ENCODE measurements at regions not wholly inside any gene's neighbourhood (a gene's known extent, or its start where the extent isn't known, plus 50 kb on each side); places are given as distances from the start of the nearest gene placed in this dataset.
"Not testable (repeated sequence)": the region's sequence is repeated elsewhere in the genome, so short reads cannot be mapped to it uniquely, and the experiment has no call there.

DNA sequence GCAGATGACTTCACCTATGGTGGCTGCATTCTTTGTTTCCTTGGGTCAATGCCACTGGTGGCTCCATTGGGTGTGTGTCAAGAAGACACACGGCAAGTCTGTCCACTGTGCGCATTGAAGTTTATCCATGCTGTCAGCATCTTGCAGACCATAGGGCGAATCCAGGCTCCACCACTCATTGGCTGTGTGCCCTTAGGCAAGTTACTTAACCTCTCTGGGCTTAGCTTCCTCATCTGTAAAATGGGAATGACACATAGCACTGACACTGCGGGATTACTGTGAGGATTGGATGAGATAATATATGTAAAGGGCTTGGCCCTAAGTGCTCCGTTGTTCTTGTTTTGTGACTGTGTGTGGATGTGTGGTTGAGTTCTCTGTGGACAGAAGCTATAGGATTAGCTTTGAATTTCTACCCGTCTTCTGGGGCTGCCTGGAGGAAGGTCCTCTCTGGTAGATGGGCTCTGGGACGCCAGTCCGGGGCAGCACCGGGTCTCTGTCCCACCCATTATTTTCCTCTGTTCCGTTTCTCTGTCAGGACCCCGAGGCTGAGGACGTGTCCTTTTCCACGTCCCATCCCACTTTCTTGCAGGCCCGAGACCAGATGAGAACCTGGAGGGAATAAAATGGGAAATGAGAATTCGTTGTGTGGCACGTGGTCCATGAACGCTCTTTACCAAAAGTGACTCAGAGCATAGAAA lies 178.4 kb downstream of the IRF8 start:
- DNase-seq = no peak

DNA sequence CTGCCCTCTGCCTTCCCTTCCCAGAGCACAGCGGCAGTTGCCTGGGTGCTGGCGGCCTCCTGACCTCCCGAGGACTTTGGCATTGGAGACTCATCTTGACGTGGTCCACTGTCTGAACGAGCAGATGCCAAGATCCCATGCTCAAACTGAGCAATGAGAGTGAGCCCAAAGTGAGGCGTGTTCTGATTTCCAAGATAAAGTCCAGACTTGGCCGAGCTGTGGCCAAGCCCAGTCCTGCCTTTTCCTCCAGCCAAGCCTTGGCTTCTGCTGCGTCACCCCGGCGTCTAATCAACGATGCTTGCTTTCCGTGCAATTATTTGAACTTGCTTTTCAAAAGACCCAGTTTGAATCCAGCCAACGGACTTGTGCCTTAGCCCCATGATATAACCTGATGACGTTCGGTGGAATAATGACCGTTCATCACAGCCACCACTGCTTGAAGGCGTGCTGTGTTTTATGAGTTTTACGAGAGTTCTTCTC lies 179.2 kb downstream of the IRF8 start:
- DNase-seq = no peak

DNA sequence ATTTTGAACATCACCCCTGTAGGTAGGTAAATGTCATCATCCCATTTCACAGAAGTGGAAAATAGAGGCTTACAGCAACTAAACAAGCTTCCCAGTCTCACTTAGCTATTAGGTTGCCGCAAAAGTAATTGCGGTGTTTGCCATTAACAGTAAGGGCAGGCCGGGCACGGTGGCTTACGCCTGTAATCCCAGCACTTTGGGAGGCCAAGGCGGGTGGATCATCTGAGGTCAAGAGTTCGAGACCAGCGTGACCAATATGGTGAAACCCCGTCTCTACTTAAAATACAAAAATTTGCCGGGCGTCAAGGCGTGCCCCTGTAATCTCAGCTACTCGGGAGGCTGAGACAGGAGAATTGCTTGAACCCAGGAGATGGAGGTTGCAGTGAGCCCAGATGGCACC lies 179.7 kb downstream of the IRF8 start:
- not testable (repeated sequence) for DNase-seq

DNA sequence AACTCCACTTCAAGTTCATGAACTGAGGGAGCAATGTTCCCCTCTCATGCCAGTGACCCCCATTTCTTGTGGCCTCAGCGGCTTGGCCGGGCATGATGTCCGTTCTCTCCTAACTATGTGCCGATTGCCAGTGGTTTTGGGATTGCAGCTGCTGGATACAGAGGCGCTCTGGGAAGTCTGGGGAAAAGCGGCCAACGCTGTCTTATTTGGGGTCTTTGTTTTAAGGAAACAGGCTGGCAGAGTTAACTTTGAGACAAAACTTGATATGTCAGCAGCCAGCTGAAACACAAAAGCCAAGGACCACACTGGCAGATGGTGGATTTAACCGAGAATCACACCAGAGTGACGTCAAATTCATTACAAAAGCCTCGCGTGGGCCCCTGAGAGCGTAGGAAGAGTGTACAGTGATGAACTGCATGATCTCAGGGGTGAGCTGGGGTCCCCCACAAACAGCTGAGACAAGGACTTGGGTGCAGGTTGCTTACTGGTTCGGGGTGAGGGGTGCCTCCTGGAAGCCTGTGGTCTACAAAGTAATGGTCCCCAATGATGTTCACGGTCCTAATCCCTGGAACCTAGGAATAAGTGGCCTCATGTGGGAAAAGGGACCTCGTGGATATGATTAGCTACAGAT lies 180.4 kb downstream of the IRF8 start:
- no peak for DNase-seq

DNA sequence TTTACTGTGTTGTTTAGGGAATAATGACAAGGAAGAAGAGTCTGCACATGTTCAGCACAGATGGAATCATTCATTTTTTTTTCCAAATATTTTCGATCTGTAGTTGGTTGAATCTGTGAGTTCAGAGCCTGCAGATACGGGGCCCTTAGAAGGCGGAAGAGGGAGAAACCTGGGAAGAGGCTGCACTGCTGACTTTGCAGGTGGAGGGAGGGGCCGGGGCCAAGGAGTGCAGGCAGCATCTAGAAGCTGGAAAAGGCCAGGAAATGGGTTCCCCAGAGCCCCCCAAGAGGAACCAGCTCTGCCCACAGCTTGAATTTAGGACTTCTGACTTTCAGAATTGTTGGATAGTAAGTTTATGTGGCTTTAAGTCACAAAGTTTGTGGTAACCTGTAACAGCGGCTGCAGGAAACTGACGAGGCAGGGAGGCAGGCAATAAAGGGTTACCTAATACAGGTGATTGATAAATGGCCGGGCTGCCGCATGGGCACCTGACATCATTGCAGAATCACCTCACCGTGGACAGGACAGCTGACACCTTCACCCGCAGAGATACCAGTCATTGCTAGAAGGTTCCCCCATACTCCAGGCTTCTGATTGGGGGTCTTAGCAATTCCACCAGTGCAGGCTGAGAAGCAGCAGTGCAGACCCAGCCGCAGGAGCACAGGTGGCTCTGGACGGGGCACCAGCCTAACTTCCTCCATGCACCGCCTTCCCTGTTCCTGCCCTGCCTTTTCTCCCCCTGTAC lies 181.3 kb downstream of the IRF8 start:
- no peak for DNase-seq

DNA sequence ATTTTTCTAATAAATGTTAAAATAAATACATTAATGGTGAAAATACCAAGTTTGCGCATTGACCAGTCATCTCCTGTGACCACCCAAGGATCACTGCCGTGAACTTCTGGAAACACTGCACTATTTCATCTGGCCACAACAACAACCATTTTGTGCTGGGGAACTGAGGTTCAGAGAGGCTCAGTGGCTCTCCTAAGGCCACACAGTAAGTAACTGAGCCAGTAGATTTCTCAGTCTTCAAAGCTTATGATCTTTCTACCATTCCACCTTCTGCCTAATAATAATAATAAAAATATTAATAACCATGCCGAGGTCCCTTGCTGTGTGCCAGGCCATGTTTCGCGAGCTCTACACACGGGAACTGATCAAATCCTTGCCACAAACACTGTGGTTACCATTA lies 182.0 kb downstream of the IRF8 start:
- DNase-seq = no peak

DNA sequence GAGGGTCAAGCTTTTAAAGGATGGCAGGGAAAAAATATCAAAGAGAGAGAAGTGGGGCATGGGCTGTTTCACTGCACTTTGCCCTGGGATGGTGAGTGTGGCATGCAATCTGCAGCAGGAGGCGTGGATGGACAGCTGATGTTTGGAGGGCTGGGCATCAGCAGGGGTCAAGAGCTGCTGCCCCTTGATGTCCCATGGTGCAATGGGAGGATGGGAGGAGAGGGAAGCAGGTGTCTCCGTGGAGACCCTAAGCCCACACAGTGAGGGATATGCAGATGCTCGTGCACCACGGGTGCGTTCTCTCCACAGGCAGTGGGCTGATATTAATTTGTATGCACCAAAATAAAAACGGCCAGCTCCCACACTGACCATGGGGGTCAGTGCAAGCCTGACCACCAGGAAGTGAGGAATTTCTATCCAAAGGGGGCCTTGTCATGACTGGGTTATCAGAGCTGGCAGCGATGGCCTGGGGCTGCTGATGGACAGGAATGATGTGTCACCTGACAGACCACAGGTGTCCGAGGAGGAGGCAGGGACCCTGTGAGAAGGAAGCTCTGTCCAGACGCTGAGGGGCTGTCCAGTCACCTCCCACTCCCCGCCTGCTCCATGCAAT lies 183.6 kb downstream of the IRF8 start:
- no peak for DNase-seq

DNA sequence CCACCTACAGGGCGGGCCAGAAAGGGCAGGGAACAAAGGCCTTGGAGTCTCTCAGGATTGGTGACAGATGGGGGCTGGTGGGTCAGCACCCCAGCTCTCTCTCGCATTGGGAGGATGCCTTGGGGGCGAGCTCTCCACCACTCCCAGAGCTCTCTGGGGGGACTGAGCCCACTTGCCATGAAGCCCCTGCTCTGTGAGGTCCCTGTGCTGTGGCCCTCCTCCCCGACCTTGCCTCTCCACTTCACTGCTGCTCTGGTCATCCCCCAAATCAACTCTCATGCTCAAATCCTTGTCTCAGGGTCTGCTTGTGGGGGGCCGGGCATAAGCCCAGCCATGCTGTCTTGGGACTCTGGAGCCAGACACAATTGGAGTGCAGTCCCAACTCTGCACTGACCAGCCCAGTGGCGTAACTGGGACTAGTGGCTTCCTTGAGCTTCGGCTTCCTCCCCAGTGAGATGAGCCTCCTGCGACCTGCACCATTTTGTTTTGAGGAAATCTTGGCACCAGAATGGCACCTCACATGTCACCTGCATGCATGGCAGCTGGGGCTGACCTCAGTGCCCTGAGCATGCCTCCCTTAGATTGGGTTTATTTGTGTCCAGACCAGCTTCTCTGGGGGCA lies 184.5 kb downstream of the IRF8 start:
- no peak for DNase-seq

DNA sequence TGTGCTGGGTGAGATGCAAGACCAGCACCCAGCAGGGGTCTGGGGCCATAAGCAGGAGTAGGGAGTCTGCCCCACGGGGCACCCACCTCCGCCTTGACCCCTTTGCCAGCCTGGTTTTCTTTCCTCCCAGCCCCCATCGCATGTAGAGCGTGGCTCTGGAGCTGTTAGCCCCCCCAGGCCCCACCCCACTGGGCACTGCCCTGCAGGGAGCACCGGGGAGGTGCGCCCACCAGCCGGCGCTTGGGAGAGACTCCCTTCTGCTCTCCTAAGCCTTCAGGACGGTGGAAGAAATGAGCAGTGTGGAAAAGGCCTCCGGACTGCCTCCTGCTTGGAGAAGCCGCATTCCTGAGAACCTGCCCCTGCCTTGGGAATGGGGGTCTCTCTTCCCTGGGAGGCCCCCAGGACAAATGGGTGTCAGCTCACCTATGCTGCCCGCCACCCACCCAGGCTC lies 186.2 kb downstream of the IRF8 start:
- no peak for DNase-seq

DNA sequence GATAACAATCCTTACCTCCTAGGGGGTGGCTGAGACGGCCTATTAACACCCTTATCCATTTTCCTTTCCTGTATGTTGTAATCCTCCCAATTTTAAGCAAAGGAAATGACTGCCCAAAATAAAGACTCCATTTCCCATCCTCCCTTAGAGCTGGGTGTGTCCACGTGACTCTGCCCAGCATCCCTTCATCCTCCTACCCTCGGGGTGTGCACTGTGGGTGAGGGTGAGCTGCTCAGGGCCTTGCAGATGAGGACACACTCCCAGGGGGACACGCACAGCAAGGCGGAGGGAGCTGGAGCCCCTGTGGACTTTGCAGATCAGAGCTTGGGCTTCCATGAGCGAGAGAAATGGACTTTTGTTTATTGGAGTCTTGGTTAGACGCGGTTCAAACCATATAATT lies 186.8 kb downstream of the IRF8 start:
- DNase-seq = no peak

DNA sequence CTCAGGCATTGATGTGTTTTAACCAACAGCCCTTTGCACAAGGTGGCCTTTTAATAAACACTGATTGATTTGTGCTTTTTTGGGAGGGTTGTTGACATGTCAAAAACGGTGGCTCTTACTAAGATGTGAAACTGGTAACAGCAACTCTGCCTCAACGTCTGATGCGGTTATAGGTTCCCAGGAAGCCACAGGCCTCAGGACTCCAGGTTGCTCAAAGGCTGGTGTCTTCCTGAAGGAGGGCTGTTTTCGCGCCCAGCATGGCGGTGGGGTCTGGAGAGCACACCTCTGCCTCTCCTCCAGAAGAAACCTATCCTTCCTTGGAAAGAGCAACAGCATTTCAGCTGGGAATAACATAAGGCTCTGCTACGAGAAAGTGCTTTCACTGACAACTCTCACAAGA lies 187.5 kb downstream of the IRF8 start:
- DNase-seq = no peak

DNA sequence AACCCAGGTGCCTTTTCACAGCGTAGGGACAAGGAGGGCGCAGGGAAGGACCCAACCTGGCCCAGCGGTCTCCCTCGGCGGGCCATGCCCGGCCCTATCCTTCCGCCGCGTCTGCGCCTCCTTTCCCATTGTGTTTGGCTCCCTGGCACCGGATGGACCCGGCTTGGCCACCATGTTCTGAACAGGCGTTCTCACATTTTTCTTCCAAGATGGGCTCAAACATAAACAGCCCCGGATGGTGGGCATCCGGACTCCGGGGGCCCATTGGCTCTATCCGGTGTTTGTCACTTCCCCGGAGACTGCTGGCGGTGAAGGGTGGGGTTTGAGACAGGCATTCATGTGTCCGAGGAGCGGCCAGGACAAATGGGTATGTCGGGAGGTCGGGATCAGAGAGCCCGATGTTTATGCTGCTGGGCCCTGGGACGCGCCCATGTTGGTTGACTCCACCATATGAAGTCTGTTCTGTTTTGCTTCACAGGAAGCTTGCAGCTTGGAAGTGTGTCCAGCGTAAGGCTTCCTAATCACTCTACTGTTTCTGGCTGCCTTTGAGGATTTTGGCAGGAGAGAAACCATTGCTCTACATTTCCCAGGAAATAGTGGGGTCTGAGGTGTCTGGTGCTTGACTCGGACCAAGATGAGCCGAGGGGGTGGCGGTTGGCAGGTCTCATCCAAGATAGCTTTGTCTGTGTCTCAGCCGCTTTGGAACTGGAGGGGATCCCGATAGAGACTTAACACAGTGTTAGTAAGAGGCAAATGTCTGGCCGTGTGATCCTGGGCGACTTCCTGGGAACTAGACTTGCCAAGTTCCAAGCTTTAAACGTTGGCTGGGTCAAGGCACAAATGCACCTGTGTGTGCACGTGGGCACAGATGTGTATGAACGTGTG lies 188.3 kb downstream of the IRF8 start:
- DNase-seq = no peak

DNA sequence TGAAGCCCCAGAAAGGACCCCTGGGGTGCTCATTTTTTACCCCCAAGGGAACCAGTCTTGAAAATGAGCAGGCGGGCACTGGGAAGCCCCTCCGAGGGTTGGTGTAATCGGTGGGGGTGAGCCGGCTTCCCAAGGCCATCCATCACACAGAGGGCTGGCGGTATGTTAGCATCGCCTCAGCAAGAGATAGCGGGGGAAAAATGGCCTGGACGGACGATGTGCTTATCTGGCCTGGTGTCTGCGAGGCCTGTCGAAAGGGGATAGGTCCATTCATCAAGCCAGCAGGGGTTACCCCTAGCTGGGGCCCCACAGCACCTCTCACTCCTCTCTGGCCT lies 188.9 kb downstream of the IRF8 start:
- DNase-seq = no peak

DNA sequence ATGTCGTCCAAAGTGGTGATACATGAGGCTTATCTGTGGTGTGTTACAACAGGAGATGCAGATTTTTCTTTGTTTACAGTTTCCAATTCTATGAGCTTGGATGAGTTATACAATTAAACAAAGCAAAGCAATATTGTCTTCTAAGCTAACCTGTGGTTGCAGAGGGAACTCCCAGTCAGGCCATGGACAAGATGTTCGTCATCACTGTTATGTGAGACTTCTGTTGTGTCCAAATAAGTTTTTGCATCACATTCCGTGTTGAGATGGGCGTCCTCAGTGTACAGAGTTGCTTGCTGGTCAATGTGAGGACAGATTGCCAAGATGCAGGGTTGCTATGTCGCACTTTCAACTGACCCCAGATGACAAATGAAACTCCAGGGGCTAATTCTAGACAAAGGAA lies 189.3 kb downstream of the IRF8 start:
- DNase-seq = no peak

DNA sequence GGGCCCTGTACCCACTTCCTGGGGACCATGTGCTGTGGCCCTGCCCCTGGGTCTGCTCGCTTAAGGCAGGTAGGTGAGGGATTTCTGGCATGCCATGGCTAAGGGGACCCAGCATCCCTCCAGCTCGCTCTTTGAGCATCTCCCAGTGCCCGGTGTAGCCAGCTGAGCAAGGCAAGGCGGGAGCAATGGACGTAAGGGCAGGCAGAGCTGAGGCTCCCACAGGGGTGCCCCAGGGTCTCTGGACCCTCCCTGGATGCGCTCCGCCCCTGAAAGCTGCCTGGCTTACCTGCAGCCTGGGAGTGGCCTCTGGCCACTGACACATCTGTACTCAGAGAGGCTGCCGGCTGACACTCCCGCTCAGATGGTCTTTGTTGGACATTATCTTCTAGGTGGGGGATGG lies 189.9 kb downstream of the IRF8 start:
- DNase-seq = no peak

DNA sequence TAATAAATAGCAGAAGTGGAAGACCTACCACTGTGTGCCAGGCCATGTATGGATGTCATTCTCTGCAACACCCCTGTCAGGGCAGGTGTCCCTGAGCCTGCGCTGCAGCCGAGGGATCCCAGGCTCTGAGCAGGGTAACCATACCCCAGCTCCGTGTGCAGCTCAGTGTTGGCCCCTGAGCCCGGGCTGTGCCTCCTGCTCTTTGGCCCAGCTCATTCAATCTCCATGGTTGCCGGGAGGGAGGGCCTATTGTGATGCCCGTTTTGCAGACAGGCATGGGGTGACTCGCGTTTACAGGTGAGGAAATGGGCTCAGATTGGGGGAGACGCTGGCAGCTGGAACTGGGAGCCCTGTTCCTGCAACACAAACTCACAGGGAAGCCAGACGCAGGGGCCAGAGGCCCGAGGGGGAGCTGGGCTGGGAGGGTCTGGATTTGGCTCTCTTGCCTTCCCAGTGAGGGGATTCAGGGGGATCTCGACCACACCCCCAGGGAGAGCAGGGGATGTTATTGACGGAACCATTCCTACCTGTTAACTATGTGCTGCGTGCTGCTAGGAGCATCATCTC lies 190.5 kb downstream of the IRF8 start:
- no peak for DNase-seq

DNA sequence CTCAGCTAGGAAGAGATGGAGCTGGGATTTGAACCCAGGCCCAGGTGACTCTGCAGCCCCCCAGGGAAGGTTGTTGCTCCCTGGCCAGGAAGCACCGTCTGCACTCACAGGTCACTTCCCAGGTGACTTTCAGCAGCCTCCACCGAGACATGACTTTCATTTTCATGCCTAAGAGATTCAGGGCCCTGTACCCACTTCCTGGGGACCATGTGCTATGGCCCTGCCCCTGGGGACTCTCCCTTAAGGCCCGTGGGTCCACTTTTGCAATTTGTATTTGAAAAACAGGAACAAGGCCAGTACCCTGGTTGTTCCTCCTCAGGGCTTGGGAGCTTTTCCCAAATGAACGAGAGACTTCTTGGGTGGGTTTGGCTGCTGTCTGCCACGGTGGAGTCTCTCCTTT lies 191.0 kb downstream of the IRF8 start:
- no peak for DNase-seq

DNA sequence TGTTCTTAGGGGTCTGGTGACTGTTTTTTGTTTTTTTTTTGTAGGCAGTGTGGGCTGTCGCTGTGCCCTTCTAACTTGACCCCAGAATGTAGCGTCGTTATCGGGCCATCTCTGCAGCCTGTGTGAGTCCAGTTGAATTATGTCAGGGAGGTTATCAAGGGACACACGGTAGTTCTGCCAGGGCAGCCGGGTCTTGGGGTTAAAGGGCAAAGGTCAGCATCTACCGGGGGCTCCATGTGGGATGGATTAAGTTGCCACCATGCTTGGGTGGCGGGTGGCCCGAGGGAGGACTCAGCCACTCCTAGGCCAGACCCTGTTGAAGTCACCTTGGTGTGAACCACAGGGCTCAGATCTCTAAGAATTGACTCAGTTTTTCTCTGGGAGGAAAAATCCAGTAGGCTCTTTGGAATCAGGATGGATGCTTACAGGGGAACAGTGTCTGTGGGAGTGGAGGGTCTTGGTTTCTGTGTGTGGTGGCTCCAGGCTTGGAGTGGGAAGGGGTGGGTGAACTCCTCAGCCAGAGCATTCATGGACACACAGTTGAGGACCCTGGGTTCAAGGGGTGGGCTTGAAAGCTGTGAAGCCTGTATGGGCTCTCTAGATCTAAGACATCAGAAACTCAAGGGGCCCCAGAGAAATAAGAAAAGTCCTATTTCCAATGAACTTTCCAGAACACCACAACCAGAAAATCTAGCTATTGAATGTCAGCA lies 191.7 kb downstream of the IRF8 start:
- DNase-seq = no peak

DNA sequence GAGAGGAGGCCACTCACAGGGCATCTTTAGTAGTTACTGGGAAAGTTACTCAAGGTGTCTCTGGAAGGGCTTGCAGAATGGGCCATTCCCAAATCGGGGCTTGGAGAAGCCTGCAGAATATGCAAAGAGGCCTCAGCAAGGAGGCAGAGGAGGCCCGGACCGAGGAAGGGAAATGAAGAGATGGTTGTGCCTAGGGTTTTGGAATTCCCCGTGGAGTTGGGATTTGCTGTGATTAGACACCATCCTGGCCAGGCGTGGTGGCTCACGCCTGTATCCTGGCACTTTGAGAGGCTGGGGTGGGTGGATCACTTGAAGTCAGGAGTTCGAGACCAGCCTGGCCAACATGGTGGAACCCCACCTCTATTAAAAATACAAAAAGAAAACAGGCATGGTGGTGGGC lies 193.0 kb downstream of the IRF8 start:
- DNase-seq = no peak

DNA sequence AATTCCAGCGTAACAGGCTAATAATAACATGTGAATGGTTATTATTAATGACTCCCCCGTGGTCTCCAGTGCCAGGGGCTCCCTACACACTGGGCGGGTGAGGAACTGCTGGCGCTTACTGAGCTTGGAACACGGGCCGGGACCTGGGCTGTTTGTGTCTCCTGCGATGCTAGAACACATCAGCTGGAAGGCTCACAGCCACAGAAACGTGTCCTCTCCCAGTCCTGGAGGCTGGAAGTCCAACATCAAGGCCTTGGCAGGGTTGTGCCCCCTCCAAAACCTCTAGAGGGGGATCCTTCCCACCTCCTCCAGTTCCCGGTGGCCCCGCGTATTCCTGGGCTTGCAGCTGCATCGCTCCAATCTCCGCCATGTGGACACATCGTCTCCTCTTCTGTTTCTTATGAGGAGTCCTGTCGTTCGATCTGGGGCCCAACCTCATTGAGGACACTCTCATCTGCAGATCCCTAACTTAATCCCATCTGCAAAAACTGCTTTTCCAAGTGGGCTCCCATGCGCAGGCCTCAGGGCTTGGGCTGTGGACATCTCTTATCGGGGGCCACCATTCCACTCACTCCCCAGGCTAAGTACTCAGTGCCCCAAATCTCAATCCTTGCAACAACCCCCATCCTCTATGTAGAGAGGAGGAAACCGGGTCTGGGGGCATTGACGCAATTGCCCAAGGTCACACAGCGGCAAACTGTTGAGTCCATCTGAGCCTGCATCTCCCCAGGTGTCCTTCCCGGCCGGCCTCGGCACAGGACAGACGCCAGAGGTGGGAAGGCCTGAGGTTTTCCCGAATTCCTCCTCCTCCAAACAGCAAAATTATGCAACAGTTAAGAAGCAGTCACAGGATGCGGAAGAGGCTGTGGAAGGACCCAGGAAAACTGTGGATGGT lies 193.9 kb downstream of the IRF8 start:
- DNase-seq = no peak

Data from hindlimb muscle (tissue), 1 donor.